HEK293 (cell line): ENCODE measurements at regions not wholly inside any gene's neighbourhood (a gene's known extent, or its start where the extent isn't known, plus 50 kb on each side); places are given as distances from the start of the nearest gene placed in this dataset.

ENCODE experiments used
- CTCF ChIA-PET: fragments of 350-600 bp; formaldehyde crosslinking; extraction: SDS; loops from one replicate; lab custom pipeline; 2021; ENCODE audit warnings: antibody characterized with exemption; lab: Yijun Ruan, JAX
- POLR2A ChIA-PET: fragments of 300-600 bp; formaldehyde crosslinking; extraction: SDS; loops from one replicate; lab custom pipeline; 2020; ENCODE audit warnings: antibody characterized with exemption, inconsistent platforms; lab: Yijun Ruan, JAX
- H3K27ac ChIP-seq: fragments of 200-500 bp; sonication (Bioruptor generic); 2 replicates; pipeline ENCODE4 v1.5.1; 2014; ENCODE audit warnings: low read depth, low read length, control low read depth, inconsistent platforms; ENCODE audit errors: extremely low read depth
- H3K36me3 ChIP-seq, 2 experiments: fragments of 200-500 bp in 1 of 2; sonication (Bioruptor generic) in 1 of 2; 1 replicate in 1 of 2; 2 replicates in 1 of 2; pipeline ENCODE4 v1.5.1; 2014 to 2017; ENCODE audit warnings: inconsistent platforms in 2 of 2, low read length in 2 of 2; ENCODE audit not compliant: control insufficient read depth in 2 of 2, insufficient read depth in 1 of 2
- H3K4me1 ChIP-seq: fragments of 200-500 bp; sonication (Bioruptor generic); 2 replicates; pipeline ENCODE4 v1.5.1; 2014; ENCODE audit warnings: mild to moderate bottlenecking, low read length, inconsistent platforms; ENCODE audit not compliant: control insufficient read depth, insufficient read depth
- H3K4me3 ChIP-seq: 2 replicates; pipeline ENCODE4 v1.5.1; 2011; ENCODE audit warnings: low read depth, mild to moderate bottlenecking, control low read depth, low read length, moderate library complexity
- H3K9me3 ChIP-seq: fragments of 200-500 bp; sonication (Bioruptor generic); 2 replicates; pipeline ENCODE4 v1.5.1; 2014; ENCODE audit warnings: low read depth, low read length, inconsistent platforms; ENCODE audit not compliant: control insufficient read depth, insufficient read depth
- GFI1B ChIP-seq: fragments of 450-650 bp; formaldehyde crosslinking; IDR thresholded peaks from 2 replicates; pipeline ENCODE4 v1.5.1; 2016; ENCODE audit warnings: missing biosample characterization, missing genetic modification characterization
- GLI2 ChIP-seq: fragments of 450-650 bp; formaldehyde crosslinking; IDR thresholded peaks from 2 replicates; pipeline ENCODE4; 2017; ENCODE audit warnings: missing biosample characterization, missing genetic modification characterization, low read depth, borderline replicate concordance
- GLI4 ChIP-seq: fragments of 450-650 bp; formaldehyde crosslinking; IDR thresholded peaks from 2 replicates; pipeline ENCODE4 v1.5.1; 2016; ENCODE audit warnings: missing biosample characterization, missing genetic modification characterization
- KLF1 ChIP-seq: fragments of 450-650 bp; formaldehyde crosslinking; IDR thresholded peaks from 2 replicates; pipeline ENCODE4 v1.5.1; 2016; ENCODE audit warnings: missing biosample characterization, missing genetic modification characterization
- RBAK ChIP-seq: fragments of 450-650 bp; formaldehyde crosslinking; IDR thresholded peaks from 2 replicates; pipeline ENCODE4 v1.5.1; 2016; ENCODE audit warnings: missing biosample characterization, missing genetic modification characterization
- ZBTB1 ChIP-seq: fragments of 450-650 bp; formaldehyde crosslinking; IDR thresholded peaks from 2 replicates; pipeline ENCODE4 v1.5.1; 2016; ENCODE audit warnings: missing biosample characterization, missing genetic modification characterization
- ZBTB48 ChIP-seq: fragments of 450-650 bp; formaldehyde crosslinking; IDR thresholded peaks from 2 replicates; pipeline ENCODE4 v1.5.1; 2016; ENCODE audit warnings: missing biosample characterization, missing genetic modification characterization
- ZFHX2 ChIP-seq: fragments of 450-650 bp; formaldehyde crosslinking; conservative IDR thresholded peaks from 2 replicates; pipeline ENCODE4 v1.5.1; 2016; ENCODE audit warnings: missing biosample characterization, missing genetic modification characterization
- ZNF10 ChIP-seq: fragments of 450-650 bp; formaldehyde crosslinking; IDR thresholded peaks from 2 replicates; pipeline ENCODE4 v1.5.1; 2017; ENCODE audit warnings: missing biosample characterization, missing genetic modification characterization
- ZNF140 ChIP-seq: fragments of 450-650 bp; formaldehyde crosslinking; IDR thresholded peaks from 2 replicates; pipeline ENCODE4 v1.5.1; 2016; ENCODE audit warnings: missing biosample characterization, missing genetic modification characterization
- ZNF433 ChIP-seq: fragments of 450-650 bp; formaldehyde crosslinking; IDR thresholded peaks from 2 replicates; pipeline ENCODE4 v1.5.1; 2016; ENCODE audit warnings: missing biosample characterization, missing genetic modification characterization, low read depth
- ZNF621 ChIP-seq: fragments of 450-650 bp; formaldehyde crosslinking; IDR thresholded peaks from 2 replicates; pipeline ENCODE4 v1.5.1; 2017; ENCODE audit warnings: missing biosample characterization, missing genetic modification characterization
- ZNF658 ChIP-seq: fragments of 450-650 bp; formaldehyde crosslinking; IDR thresholded peaks from 2 replicates; pipeline ENCODE4; 2016; ENCODE audit warnings: missing biosample characterization, missing genetic modification characterization
- ZNF660 ChIP-seq: fragments of 450-650 bp; IDR thresholded peaks from 2 replicates; pipeline ENCODE4 v1.5.1; 2018; ENCODE audit warnings: missing biosample characterization, mild to moderate bottlenecking, missing genetic modification characterization
- ZNF776 ChIP-seq: fragments of 450-650 bp; formaldehyde crosslinking; IDR thresholded peaks from 2 replicates; pipeline ENCODE4 v1.5.0; 2017; ENCODE audit warnings: missing biosample characterization, missing genetic modification characterization, borderline replicate concordance
- ZNF792 ChIP-seq: fragments of 450-650 bp; formaldehyde crosslinking; IDR thresholded peaks from 2 replicates; pipeline ENCODE4 v1.5.1; 2016; ENCODE audit warnings: missing biosample characterization, missing genetic modification characterization
- TF ChIP-seq, protein P1 (sequence below): sonication (generic); formaldehyde crosslinking; IDR thresholded peaks from 2 replicates; pipeline ENCODE4 v1.8.1; 2022; ENCODE audit warnings: mild to moderate bottlenecking, moderate library complexity, missing genetic modification reagents

DNA sequence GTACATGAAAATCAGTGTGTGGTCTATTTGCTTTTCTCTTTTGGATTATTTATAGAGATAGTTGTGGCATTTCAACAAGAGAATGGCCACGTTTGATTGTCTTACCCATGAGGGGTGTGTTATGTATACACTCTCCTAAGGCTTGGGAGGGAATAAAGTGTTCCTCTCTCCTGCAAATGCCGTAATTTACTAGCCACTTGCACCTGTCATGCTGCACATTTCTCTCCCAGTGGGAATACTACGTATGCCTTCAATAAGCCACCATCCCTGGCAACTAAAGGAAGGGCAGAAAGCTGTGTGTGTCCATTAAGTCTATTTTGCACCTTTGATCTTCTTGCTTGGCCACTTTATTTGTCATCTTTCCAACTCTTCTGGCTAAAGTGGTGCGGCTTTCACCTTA, 541.2 kb downstream of the QKI start:
- POLR2A ChIA-PET, result no interaction called here
- no peaks in the 10 kb centered on the region for H3K36me3 ChIP-seq
- CTCF ChIA-PET, result interaction anchor here (0.5 to 2.1 kb wide), 16 partner anchors 9 to 971 kb away, joined by 3 to 9 read pairs (median 3); no protein-coding TSS in a partner anchor
- no peak for TF ChIP-seq KLF1 (tag by site-specific recombination)
- no peak for TF ChIP-seq ZBTB48 (tag by site-specific recombination)
- TF ChIP-seq ZNF658, result no peak
- no peak for TF ChIP-seq ZNF792
- H3K4me1 ChIP-seq, result no peaks in the 10 kb centered on the region
- H3K4me3 ChIP-seq, result no peak overlapping the region
- H3K9me3 ChIP-seq, result no peaks in the 10 kb centered on the region
- H3K27ac ChIP-seq, result no peak overlapping the region

DNA sequence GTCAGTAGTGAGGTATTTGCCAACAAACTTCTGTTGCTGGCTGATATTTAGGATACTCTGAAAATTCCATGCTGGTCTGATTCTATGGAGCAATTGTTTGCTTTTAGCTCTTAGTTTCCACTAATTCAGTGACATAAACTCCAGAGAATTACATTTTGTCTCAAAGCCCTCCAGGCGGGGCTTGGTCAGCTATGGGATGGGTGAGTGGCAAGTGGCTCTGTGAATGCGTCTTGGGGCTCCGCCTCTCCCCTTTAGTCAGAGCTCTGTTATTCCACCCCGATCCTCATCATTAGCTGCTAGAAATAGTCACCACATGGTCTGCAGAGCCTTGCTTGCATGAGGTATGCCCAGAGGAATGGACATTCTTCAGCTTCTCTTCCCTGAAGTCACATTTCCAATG, 540.6 kb downstream of the QKI start:
- H3K27ac ChIP-seq, result no peak overlapping the region
- H3K36me3 ChIP-seq, result no peaks in the 10 kb centered on the region
- no peak overlapping the region for H3K4me3 ChIP-seq
- TF ChIP-seq ZNF433, result no peak
- no peak for TF ChIP-seq RBAK (tag by site-specific recombination)
- TF ChIP-seq GLI4 (tag by site-specific recombination), result no peak
- no peak for TF ChIP-seq ZFHX2 (tag by site-specific recombination)
- TF ChIP-seq ZBTB1, result no peak
- TF ChIP-seq, protein P1, sequence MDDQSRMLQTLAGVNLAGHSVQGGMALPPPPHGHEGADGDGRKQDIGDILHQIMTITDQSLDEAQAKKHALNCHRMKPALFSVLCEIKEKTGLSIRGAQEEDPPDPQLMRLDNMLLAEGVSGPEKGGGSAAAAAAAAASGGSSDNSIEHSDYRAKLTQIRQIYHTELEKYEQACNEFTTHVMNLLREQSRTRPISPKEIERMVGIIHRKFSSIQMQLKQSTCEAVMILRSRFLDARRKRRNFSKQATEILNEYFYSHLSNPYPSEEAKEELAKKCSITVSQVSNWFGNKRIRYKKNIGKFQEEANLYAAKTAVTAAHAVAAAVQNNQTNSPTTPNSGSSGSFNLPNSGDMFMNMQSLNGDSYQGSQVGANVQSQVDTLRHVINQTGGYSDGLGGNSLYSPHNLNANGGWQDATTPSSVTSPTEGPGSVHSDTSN (CRISPR knock-in tag), result no peak
- no peak for TF ChIP-seq ZNF776
- TF ChIP-seq ZNF660 (tag by site-specific recombination), result no peak
- TF ChIP-seq, all 188 proteins: peak for 0
- Histone ChIP-seq H3K9me3 (no peaks in the 10 kb centered on the region), H3K4me1 (no peaks in the 10 kb centered on the region)
- ChIA-PET CTCF (interaction anchor here (0.5 to 2.1 kb wide), 9 partner anchors 11 to 972 kb away, joined by 3 to 7 read pairs (median 3); no protein-coding TSS in a partner anchor), POLR2A (no interaction called here)

DNA sequence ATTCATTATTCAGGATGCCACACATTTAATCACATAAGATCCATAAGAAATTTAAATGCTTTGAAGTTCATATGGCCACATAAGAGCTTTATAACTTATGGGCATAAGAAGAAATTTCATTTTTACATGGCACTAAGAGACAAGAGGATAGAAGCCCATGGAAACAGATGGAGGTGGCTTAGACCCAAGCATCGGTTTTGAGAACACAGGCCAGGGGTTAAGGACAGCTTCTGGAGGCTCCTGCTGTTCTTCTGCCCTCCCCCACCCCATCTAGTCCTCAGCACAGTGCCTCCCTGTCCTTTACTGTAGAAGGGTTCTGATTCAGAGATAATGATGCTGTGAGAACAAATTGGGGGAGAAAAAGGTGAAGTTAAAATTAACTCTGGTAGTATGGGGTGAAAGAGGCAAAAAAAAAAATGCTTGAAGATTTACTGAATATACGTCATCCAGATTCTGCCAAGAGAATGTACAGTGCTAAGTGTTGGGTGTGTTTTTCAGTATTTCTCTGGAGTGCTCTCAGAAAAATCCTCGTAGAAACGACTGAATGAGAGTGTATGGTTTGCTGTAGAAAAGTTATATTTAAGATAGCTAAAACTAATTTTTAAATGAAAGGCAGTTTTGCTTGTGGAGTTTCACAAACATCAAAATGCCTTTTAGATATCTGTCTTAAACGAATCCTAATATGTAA, 539.7 kb downstream of the QKI start:
- no peaks in the 10 kb centered on the region for H3K4me1 ChIP-seq
- ChIA-PET POLR2A (no interaction called here), CTCF (interaction anchor here (0.6 to 2.1 kb wide), 5 partner anchors 10 to 549 kb away, joined by 3 to 7 read pairs (median 4); no protein-coding TSS in a partner anchor)
- no peak overlapping the region for H3K4me3 ChIP-seq
- TF ChIP-seq GFI1B (tag by site-specific recombination), result no peak
- no peak for TF ChIP-seq ZNF10 (tag by site-specific recombination)
- TF ChIP-seq ZNF621 (tag by site-specific recombination), result no peak
- no peaks in the 10 kb centered on the region for H3K9me3 ChIP-seq
- no peak overlapping the region for H3K27ac ChIP-seq
- no peaks in the 10 kb centered on the region for H3K36me3 ChIP-seq

DNA sequence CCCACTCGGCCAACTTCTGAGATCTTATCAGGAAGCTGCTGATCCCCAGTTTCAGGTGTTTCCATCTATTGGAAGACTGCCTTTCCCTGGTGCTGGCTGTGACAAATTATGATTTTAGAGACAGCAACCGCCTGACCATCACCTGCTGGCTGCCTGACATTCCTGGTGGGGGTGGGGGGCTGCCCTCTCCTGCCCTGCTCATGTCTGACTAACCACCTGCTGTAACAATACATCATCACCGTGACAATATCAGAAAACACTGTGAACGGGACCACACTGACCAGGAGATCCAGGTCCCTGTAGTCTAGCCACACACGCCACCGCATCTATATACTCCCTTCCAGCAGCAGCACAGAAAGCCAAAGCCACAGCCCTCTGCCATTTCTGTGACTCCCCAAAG, 537.5 kb downstream of the QKI start:
- TF ChIP-seq GLI2 (tag by site-specific recombination) (no peak), ZNF140 (tag by site-specific recombination) (no peak)
- TF ChIP-seq, protein P1 (CRISPR knock-in tag), result no peak
- TF ChIP-seq, all 188 proteins: peak for 0
- no peak overlapping the region for H3K4me3 ChIP-seq
- ChIA-PET CTCF (no interaction called here), POLR2A (no interaction called here)
- H3K9me3 ChIP-seq, result no peaks in the 10 kb centered on the region
- H3K36me3 ChIP-seq, result no peaks in the 10 kb centered on the region
- H3K27ac ChIP-seq, result no peak overlapping the region
- H3K4me1 ChIP-seq, result no peaks in the 10 kb centered on the region
